ENCODE measurements at regions not wholly inside any gene's neighbourhood (a gene's known extent, or its start where the extent isn't known, plus 50 kb on each side); places are given as distances from the start of the nearest gene placed in this dataset.

- no peaks in the 10 kb centered on the region for H3K36me3 ChIP-seq (ENCODE audit: control insufficient read depth, insufficient read depth, low read length, severe bottlenecking)
- peaks cover 5% of the 10 kb centered on the region for H3K4me1 ChIP-seq (ENCODE audit: control insufficient read depth, insufficient read depth, low read length)
- DNase-seq (ENCODE audit: low read depth), result peak; percentile 37
- no peak overlapping the region for H3K9ac ChIP-seq (ENCODE audit: low read length)
- H3K4me3 ChIP-seq (ENCODE audit: low read length), result no peak overlapping the region
- no peaks in the 10 kb centered on the region for H3K27me3 ChIP-seq (replicated peaks; ENCODE audit: control insufficient read depth, insufficient read depth, low read length)
- no peaks in the 10 kb centered on the region for H3K9me3 ChIP-seq (ENCODE audit: control insufficient read depth, low read length)
Measured at GRCh38 chr15:95894407-95894956, 436.0 kb upstream of the NR2F2 start.

GRCh38 chr15:95895508-95895907 lies 435.0 kb upstream of the NR2F2 start:
- H3K9ac ChIP-seq (ENCODE audit: low read length), result no peak overlapping the region
- DNase-seq (ENCODE audit: low read depth), result peak; percentile 59
- no peak overlapping the region for H3K4me3 ChIP-seq (ENCODE audit: low read length)
- H3K4me1 ChIP-seq (ENCODE audit: control insufficient read depth, insufficient read depth, low read length), result peaks cover 5% of the 10 kb centered on the region
- H3K36me3 ChIP-seq (ENCODE audit: control insufficient read depth, insufficient read depth, low read length, severe bottlenecking), result no peaks in the 10 kb centered on the region
- no peaks in the 10 kb centered on the region for H3K27me3 ChIP-seq (replicated peaks; ENCODE audit: control insufficient read depth, insufficient read depth, low read length)
- H3K9me3 ChIP-seq (ENCODE audit: control insufficient read depth, low read length), result no peaks in the 10 kb centered on the region

- H3K27me3 ChIP-seq (replicated peaks; ENCODE audit: control insufficient read depth, insufficient read depth, low read length), result no peaks in the 10 kb centered on the region
- no peak overlapping the region for H3K9ac ChIP-seq (ENCODE audit: low read length)
- H3K4me1 ChIP-seq (ENCODE audit: control insufficient read depth, insufficient read depth, low read length), result peaks cover 5% of the 10 kb centered on the region
- H3K4me3 ChIP-seq (ENCODE audit: low read length), result no peak overlapping the region
- no peaks in the 10 kb centered on the region for H3K9me3 ChIP-seq (ENCODE audit: control insufficient read depth, low read length)
- no peak for DNase-seq (ENCODE audit: low read depth)
- no peaks in the 10 kb centered on the region for H3K36me3 ChIP-seq (ENCODE audit: control insufficient read depth, insufficient read depth, low read length, severe bottlenecking)
Measured at GRCh38 chr15:95897651-95898050, 432.8 kb upstream of the NR2F2 start.

- Histone ChIP-seq H3K27me3 (replicated peaks; ENCODE audit: control insufficient read depth, insufficient read depth, low read length) (no peaks in the 10 kb centered on the region), H3K4me1 (ENCODE audit: control insufficient read depth, insufficient read depth, low read length) (peaks cover 5% of the 10 kb centered on the region), H3K4me3 (ENCODE audit: low read length) (no peak overlapping the region), H3K9me3 (ENCODE audit: control insufficient read depth, low read length) (no peaks in the 10 kb centered on the region), H3K9ac (ENCODE audit: low read length) (no peak overlapping the region), H3K36me3 (ENCODE audit: control insufficient read depth, insufficient read depth, low read length, severe bottlenecking) (no peaks in the 10 kb centered on the region)
- DNase-seq (ENCODE audit: low read depth), result no peak
Measured at GRCh38 chr15:95898761-95899160, 431.7 kb upstream of the NR2F2 start.

GRCh38 chr15:95901271-95901670 lies 429.2 kb upstream of the NR2F2 start:
- no peaks in the 10 kb centered on the region for H3K36me3 ChIP-seq (ENCODE audit: control insufficient read depth, insufficient read depth, low read length, severe bottlenecking)
- no peak for DNase-seq (ENCODE audit: low read depth)
- H3K27me3 ChIP-seq (replicated peaks; ENCODE audit: control insufficient read depth, insufficient read depth, low read length), result no peaks in the 10 kb centered on the region
- no peak overlapping the region for H3K4me3 ChIP-seq (ENCODE audit: low read length)
- no peaks in the 10 kb centered on the region for H3K4me1 ChIP-seq (ENCODE audit: control insufficient read depth, insufficient read depth, low read length)
- H3K9ac ChIP-seq (ENCODE audit: low read length), result no peak overlapping the region
- H3K9me3 ChIP-seq (ENCODE audit: control insufficient read depth, low read length), result no peaks in the 10 kb centered on the region

- H3K9ac ChIP-seq (ENCODE audit: low read length), result no peak overlapping the region
- no peak overlapping the region for H3K4me3 ChIP-seq (ENCODE audit: low read length)
- DNase-seq (ENCODE audit: low read depth), result no peak
- no peaks in the 10 kb centered on the region for H3K4me1 ChIP-seq (ENCODE audit: control insufficient read depth, insufficient read depth, low read length)
- H3K9me3 ChIP-seq (ENCODE audit: control insufficient read depth, low read length), result no peaks in the 10 kb centered on the region
- H3K36me3 ChIP-seq (ENCODE audit: control insufficient read depth, insufficient read depth, low read length, severe bottlenecking), result no peaks in the 10 kb centered on the region
- H3K27me3 ChIP-seq (replicated peaks; ENCODE audit: control insufficient read depth, insufficient read depth, low read length), result no peaks in the 10 kb centered on the region
Measured at GRCh38 chr15:95902606-95903005, 427.9 kb upstream of the NR2F2 start.

GRCh38 chr15:95903352-95903751 lies 427.1 kb upstream of the NR2F2 start:
- no peaks in the 10 kb centered on the region for H3K9me3 ChIP-seq (ENCODE audit: control insufficient read depth, low read length)
- H3K4me3 ChIP-seq (ENCODE audit: low read length), result no peak overlapping the region
- DNase-seq (ENCODE audit: low read depth), result no peak
- no peaks in the 10 kb centered on the region for H3K27me3 ChIP-seq (replicated peaks; ENCODE audit: control insufficient read depth, insufficient read depth, low read length)
- H3K9ac ChIP-seq (ENCODE audit: low read length), result no peak overlapping the region
- H3K36me3 ChIP-seq (ENCODE audit: control insufficient read depth, insufficient read depth, low read length, severe bottlenecking), result no peaks in the 10 kb centered on the region
- no peaks in the 10 kb centered on the region for H3K4me1 ChIP-seq (ENCODE audit: control insufficient read depth, insufficient read depth, low read length)

- Histone ChIP-seq H3K27me3 (replicated peaks; ENCODE audit: control insufficient read depth, insufficient read depth, low read length) (no peaks in the 10 kb centered on the region), H3K4me3 (ENCODE audit: low read length) (no peak overlapping the region), H3K4me1 (ENCODE audit: control insufficient read depth, insufficient read depth, low read length) (no peaks in the 10 kb centered on the region), H3K9me3 (ENCODE audit: control insufficient read depth, low read length) (no peaks in the 10 kb centered on the region), H3K9ac (ENCODE audit: low read length) (no peak overlapping the region), H3K36me3 (ENCODE audit: control insufficient read depth, insufficient read depth, low read length, severe bottlenecking) (no peaks in the 10 kb centered on the region)
- DNase-seq (ENCODE audit: low read depth), result no peak
Measured at GRCh38 chr15:95910643-95911212, 419.8 kb upstream of the NR2F2 start.

- DNase-seq (ENCODE audit: low read depth), result no peak
- H3K9ac ChIP-seq (ENCODE audit: low read length), result no peak overlapping the region
- no peak overlapping the region for H3K4me3 ChIP-seq (ENCODE audit: low read length)
- H3K4me1 ChIP-seq (ENCODE audit: control insufficient read depth, insufficient read depth, low read length), result no peaks in the 10 kb centered on the region
- no peaks in the 10 kb centered on the region for H3K36me3 ChIP-seq (ENCODE audit: control insufficient read depth, insufficient read depth, low read length, severe bottlenecking)
- H3K9me3 ChIP-seq (ENCODE audit: control insufficient read depth, low read length), result no peaks in the 10 kb centered on the region
- H3K27me3 ChIP-seq (replicated peaks; ENCODE audit: control insufficient read depth, insufficient read depth, low read length), result no peaks in the 10 kb centered on the region
Measured at GRCh38 chr15:95911570-95912279, 418.8 kb upstream of the NR2F2 start.

GRCh38 chr15:95912280-95912625 lies 418.2 kb upstream of the NR2F2 start:
- Histone ChIP-seq H3K9me3 (ENCODE audit: control insufficient read depth, low read length) (no peaks in the 10 kb centered on the region), H3K27me3 (replicated peaks; ENCODE audit: control insufficient read depth, insufficient read depth, low read length) (no peaks in the 10 kb centered on the region), H3K4me1 (ENCODE audit: control insufficient read depth, insufficient read depth, low read length) (no peaks in the 10 kb centered on the region), H3K4me3 (ENCODE audit: low read length) (no peak overlapping the region), H3K9ac (ENCODE audit: low read length) (no peak overlapping the region), H3K36me3 (ENCODE audit: control insufficient read depth, insufficient read depth, low read length, severe bottlenecking) (no peaks in the 10 kb centered on the region)
- no peak for DNase-seq (ENCODE audit: low read depth)

GRCh38 chr15:95912728-95913127 lies 417.8 kb upstream of the NR2F2 start:
- Histone ChIP-seq H3K9ac (ENCODE audit: low read length) (no peak overlapping the region), H3K36me3 (ENCODE audit: control insufficient read depth, insufficient read depth, low read length, severe bottlenecking) (no peaks in the 10 kb centered on the region), H3K4me3 (ENCODE audit: low read length) (no peak overlapping the region), H3K4me1 (ENCODE audit: control insufficient read depth, insufficient read depth, low read length) (no peaks in the 10 kb centered on the region), H3K9me3 (ENCODE audit: control insufficient read depth, low read length) (no peaks in the 10 kb centered on the region), H3K27me3 (replicated peaks; ENCODE audit: control insufficient read depth, insufficient read depth, low read length) (no peaks in the 10 kb centered on the region)
- no peak for DNase-seq (ENCODE audit: low read depth)

All from adipocyte (in vitro differentiated cells).